DND-41 (cell line): ENCODE measurements at regions not wholly inside any gene's neighbourhood (a gene's known extent, or its start where the extent isn't known, plus 50 kb on each side); places are given as distances from the start of the nearest gene placed in this dataset.

Experiments
- EZH2 ChIP-seq: IDR thresholded peaks from 3 replicates; pipeline ENCODE4 v1.6.1; 2012; ENCODE audit warnings: borderline replicate concordance, low read depth, mild to moderate bottlenecking, moderate library complexity, low read length, inconsistent platforms; ENCODE audit not compliant: severe bottlenecking
- TF ChIP-seq, protein P1 (sequence below): IDR thresholded peaks from 2 replicates; pipeline ENCODE4 v1.5.1; 2012; ENCODE audit warnings: borderline replicate concordance, low read length, moderate library complexity, mild to moderate bottlenecking; ENCODE audit not compliant: poor library complexity, severe bottlenecking; ENCODE audit errors: extremely low read depth

DNA sequence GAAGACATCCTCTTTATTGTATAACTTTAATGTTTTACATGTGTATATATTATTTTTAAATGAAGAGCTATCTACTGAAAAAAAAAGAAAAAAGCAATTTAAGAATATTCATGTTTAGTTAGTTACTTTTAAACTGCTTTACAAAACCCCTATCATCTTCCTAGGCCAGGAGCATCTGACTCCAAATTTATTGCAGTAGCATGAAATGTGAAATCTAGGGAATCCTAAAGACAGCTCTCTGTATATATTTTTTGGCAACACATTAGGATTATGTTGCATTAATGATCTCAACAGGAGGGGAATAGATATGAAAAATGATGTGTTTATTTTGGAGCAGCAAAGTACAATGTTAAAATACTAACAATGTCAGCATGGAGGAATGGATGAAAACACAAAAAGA is 158.3 kb downstream of the CNTN3 start:
- TF ChIP-seq EZH2 = no peak
- TF ChIP-seq, protein P1, sequence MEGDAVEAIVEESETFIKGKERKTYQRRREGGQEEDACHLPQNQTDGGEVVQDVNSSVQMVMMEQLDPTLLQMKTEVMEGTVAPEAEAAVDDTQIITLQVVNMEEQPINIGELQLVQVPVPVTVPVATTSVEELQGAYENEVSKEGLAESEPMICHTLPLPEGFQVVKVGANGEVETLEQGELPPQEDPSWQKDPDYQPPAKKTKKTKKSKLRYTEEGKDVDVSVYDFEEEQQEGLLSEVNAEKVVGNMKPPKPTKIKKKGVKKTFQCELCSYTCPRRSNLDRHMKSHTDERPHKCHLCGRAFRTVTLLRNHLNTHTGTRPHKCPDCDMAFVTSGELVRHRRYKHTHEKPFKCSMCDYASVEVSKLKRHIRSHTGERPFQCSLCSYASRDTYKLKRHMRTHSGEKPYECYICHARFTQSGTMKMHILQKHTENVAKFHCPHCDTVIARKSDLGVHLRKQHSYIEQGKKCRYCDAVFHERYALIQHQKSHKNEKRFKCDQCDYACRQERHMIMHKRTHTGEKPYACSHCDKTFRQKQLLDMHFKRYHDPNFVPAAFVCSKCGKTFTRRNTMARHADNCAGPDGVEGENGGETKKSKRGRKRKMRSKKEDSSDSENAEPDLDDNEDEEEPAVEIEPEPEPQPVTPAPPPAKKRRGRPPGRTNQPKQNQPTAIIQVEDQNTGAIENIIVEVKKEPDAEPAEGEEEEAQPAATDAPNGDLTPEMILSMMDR = no peak
